22Rv1 (cell line): ENCODE measurements at regions not wholly inside any gene's neighbourhood (a gene's known extent, or its start where the extent isn't known, plus 50 kb on each side); places are given as distances from the start of the nearest gene placed in this dataset.

Source experiments
- ZFX ChIP-seq: fragments of 450-650 bp; IDR thresholded peaks from 2 replicates; pipeline ENCODE4 v1.6.1; 2017; ENCODE audit warnings: antibody characterized with exemption, borderline replicate concordance
- TF ChIP-seq, protein P1 (sequence below): fragments of 450-650 bp; IDR thresholded peaks from 2 replicates; pipeline ENCODE4 v1.5.1; 2017; ENCODE audit warnings: mild to moderate bottlenecking

DNA sequence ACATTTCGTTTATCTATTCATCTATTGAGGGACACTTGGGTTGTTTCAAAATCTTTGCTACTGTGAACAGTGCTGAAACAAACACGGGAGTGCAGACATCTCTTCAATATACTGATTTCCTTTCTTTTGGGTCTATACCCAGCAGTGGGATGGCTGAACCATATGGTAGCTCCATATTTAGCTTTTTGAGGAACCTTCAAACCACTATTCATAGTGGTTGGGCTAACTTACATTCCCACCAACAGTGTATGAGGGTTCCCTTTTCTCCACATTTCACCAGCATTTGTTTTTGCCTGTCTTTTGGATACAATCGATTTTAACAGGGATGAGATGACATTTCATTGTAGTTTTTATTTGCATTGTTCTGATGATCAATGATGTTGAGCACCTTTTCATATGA lies 798.2 kb downstream of the UQCRFS1 start:
- TF ChIP-seq, protein P1, sequence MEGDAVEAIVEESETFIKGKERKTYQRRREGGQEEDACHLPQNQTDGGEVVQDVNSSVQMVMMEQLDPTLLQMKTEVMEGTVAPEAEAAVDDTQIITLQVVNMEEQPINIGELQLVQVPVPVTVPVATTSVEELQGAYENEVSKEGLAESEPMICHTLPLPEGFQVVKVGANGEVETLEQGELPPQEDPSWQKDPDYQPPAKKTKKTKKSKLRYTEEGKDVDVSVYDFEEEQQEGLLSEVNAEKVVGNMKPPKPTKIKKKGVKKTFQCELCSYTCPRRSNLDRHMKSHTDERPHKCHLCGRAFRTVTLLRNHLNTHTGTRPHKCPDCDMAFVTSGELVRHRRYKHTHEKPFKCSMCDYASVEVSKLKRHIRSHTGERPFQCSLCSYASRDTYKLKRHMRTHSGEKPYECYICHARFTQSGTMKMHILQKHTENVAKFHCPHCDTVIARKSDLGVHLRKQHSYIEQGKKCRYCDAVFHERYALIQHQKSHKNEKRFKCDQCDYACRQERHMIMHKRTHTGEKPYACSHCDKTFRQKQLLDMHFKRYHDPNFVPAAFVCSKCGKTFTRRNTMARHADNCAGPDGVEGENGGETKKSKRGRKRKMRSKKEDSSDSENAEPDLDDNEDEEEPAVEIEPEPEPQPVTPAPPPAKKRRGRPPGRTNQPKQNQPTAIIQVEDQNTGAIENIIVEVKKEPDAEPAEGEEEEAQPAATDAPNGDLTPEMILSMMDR: no peak
- no peak for TF ChIP-seq ZFX
